Smooth muscle cell (in vitro differentiated cells): ENCODE measurements at regions not wholly inside any gene's neighbourhood (a gene's known extent, or its start where the extent isn't known, plus 50 kb on each side); places are given as distances from the start of the nearest gene placed in this dataset.
A peak's percentile ranks its signal among the peaks of the same experiment; 100 is the strongest.

Experiments
- DNase-seq: peaks from one replicate; lab custom pipeline; 2025; ENCODE audit not compliant: unreplicated experiment; lab: John Stamatoyannopoulos, UW
- H2AFZ ChIP-seq: fragments of 200-600 bp; sonication (generic); 2 replicates; pipeline ENCODE4 v1.6.0; 2016; ENCODE audit warnings: antibody characterized with exemption, low read depth, mild to moderate bottlenecking
- H3F3A ChIP-seq: fragments of 200-600 bp; sonication (generic); 2 replicates; pipeline ENCODE4 v1.6.0; 2017; ENCODE audit warnings: antibody characterized with exemption, low read depth
- H3K27ac ChIP-seq: fragments of 200-600 bp; sonication (generic); 2 replicates; pipeline ENCODE4 v1.5.1; 2016; ENCODE audit warnings: low read depth, mild to moderate bottlenecking
- H3K27me3 ChIP-seq: fragments of 200-600 bp; sonication (generic); 2 replicates; pipeline ENCODE4 v1.6.1; 2016; ENCODE audit warnings: low read depth, mild to moderate bottlenecking
- H3K36me3 ChIP-seq: fragments of 200-600 bp; sonication (generic); 2 replicates; pipeline ENCODE4 v1.5.1; 2016; ENCODE audit warnings: low read depth
- H3K4me1 ChIP-seq: fragments of 200-600 bp; sonication (generic); 2 replicates; pipeline ENCODE4 v1.5.1; 2016; ENCODE audit warnings: low read depth
- H3K4me2 ChIP-seq: fragments of 200-600 bp; sonication (generic); 2 replicates; pipeline ENCODE4 v1.6.0; 2016; ENCODE audit warnings: mild to moderate bottlenecking
- H3K4me3 ChIP-seq: fragments of 200-600 bp; sonication (generic); 2 replicates; pipeline ENCODE4 v1.5.1; 2016; ENCODE audit warnings: mild to moderate bottlenecking
- H3K79me2 ChIP-seq: fragments of 200-600 bp; sonication (generic); 2 replicates; pipeline ENCODE4 v1.6.0; 2016; ENCODE audit warnings: low read depth, mild to moderate bottlenecking
- H3K9ac ChIP-seq: fragments of 200-600 bp; sonication (generic); 2 replicates; pipeline ENCODE4 v1.6.0; 2016; ENCODE audit warnings: low read depth
- H3K9me3 ChIP-seq: fragments of 200-600 bp; sonication (generic); replicated peaks from 2 replicates; pipeline ENCODE4 v1.5.1; 2016; ENCODE audit warnings: low read depth
- H4K20me1 ChIP-seq: fragments of 200-600 bp; sonication (generic); 2 replicates; pipeline ENCODE4 v1.6.0; 2016; ENCODE audit warnings: low read depth
- CTCF ChIP-seq: fragments of 200-600 bp; sonication (generic); IDR thresholded peaks from 2 replicates; pipeline ENCODE4 v1.5.1; 2017; ENCODE audit warnings: borderline replicate concordance, mild to moderate bottlenecking, antibody characterized with exemption; ENCODE audit not compliant: insufficient read depth, poor library complexity, severe bottlenecking
- WGBS: methylation state at CpG from one replicate; pipeline ENCODE4 v1.1.7; 2016; ENCODE audit warnings: low lambda C conversion rate; 5-methylcytosine and 5-hydroxymethylcytosine counted together

GRCh38 chr1:30526652-30527345 is 196.6 kb downstream of the MATN1 start:
- Histone ChIP-seq H3K36me3 (no peaks in the 10 kb centered on the region), H3K9ac (peak overlapping the region; percentile 26)

DNA sequence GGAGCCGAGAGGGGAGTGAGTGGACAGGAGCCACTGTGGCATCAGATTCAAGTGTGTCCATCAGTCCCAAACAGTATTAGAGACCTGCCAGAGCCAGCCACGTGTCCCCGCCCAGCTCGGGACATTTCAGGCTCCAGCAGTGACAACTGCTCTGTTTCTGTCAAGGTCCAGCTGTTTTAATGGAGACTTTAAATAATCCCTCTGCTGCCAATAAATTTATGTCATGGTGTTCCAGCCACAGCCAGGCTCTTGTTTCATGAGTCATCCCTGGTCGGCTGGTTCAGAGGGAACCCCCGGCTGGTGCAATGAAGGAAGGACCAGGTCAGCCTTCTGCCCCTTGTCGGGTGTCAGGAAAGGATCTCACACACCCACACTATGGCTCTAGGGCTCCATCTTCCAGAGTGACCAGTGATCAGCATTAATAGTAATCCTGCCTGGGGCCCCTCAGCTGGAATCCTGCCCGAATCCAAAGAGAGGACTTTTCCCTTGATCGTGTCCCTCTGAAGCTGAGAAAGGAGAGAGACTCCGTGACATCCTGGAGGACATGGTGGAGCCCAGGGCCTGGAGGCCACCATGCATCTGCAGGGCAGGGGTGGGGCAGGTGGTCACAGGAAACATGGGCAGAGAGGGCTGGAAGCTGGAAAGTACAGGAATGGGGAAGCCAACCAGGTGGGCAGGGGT is 197.3 kb downstream of the MATN1 start:
- DNase-seq, result peak; percentile 26
- no peaks in the 10 kb centered on the region for H3K79me2 ChIP-seq
- no peak overlapping the region for H3K4me3 ChIP-seq
- peak overlapping the region; percentile 56 for H3K9ac ChIP-seq
- H3K4me2 ChIP-seq, result peak overlapping the region; percentile 71
- H3K9me3 ChIP-seq, result no peaks in the 10 kb centered on the region
- H3K36me3 ChIP-seq, result no peaks in the 10 kb centered on the region
- peak overlapping the region; percentile 80 for H3K27ac ChIP-seq
- WGBS, result 25% methylated on average over 10 of the region's 10 CpGs
- no peaks in the 10 kb centered on the region for H3K27me3 ChIP-seq
- no peak for TF ChIP-seq CTCF
- peaks cover 8% of the 10 kb centered on the region for H3F3A ChIP-seq
- H3K4me1 ChIP-seq, result no peaks in the 10 kb centered on the region
- no peak overlapping the region for H2AFZ ChIP-seq
- no peaks in the 10 kb centered on the region for H4K20me1 ChIP-seq

More at GRCh38 chr1:30526652-30527345, 196.6 kb downstream of the MATN1 start:
- Histone ChIP-seq H3K27me3 (no peaks in the 10 kb centered on the region), H3K79me2 (no peaks in the 10 kb centered on the region), H3K27ac (peak overlapping the region; percentile 65), H3K4me2 (peak overlapping the region; percentile 71), H2AFZ (no peak overlapping the region), H3K4me3 (no peak overlapping the region), H3K9me3 (no peaks in the 10 kb centered on the region), H4K20me1 (no peaks in the 10 kb centered on the region), H3K4me1 (no peaks in the 10 kb centered on the region), H3F3A (peaks cover 8% of the 10 kb centered on the region)
- 67% methylated on average over 6 of the region's 6 CpGs for WGBS
- no peak for TF ChIP-seq CTCF
- DNase-seq, result no peak

- no peaks in the 10 kb centered on the region for H3K9me3 ChIP-seq
- H3K4me3 ChIP-seq, result no peak overlapping the region
- DNase-seq, result no peak
- H3K36me3 ChIP-seq, result no peaks in the 10 kb centered on the region
- no peak overlapping the region for H2AFZ ChIP-seq
- peaks cover 8% of the 10 kb centered on the region for H3F3A ChIP-seq
- H4K20me1 ChIP-seq, result no peaks in the 10 kb centered on the region
- H3K4me1 ChIP-seq, result no peaks in the 10 kb centered on the region
- peak overlapping the region; percentile 63 for H3K4me2 ChIP-seq
- H3K79me2 ChIP-seq, result no peaks in the 10 kb centered on the region
- WGBS, result 66% methylated on average over 4 of the region's 4 CpGs
- H3K9ac ChIP-seq, result peak overlapping the region; percentile 56
- no peak for TF ChIP-seq CTCF
- H3K27me3 ChIP-seq, result no peaks in the 10 kb centered on the region
- H3K27ac ChIP-seq, result peak overlapping the region; percentile 80
Measured at GRCh38 chr1:30525631-30525970, 197.8 kb downstream of the MATN1 start.
